Embryonic facial prominence (tissue), 1 donor: ENCODE measurements at regions not wholly inside any gene's neighbourhood (a gene's known extent, or its start where the extent isn't known, plus 50 kb on each side); places are given as distances from the start of the nearest gene placed in this dataset.
"Not testable (repeated sequence)": the region's sequence is repeated elsewhere in the genome, so short reads cannot be mapped to it uniquely, and the experiment has no call there.

ENCODE experiments used
- DNase-seq: peaks from one replicate; pipeline ENCODE4 v3.0.0-alpha.2; 2016; ENCODE audit errors: extremely low spot score

- DNase-seq: no peak
These were observed 431.5 kb upstream of the OR4E1 start for GRCh38 chr14:22105006-22105623.

GRCh38 chr14:22100764-22101120, 427.1 kb upstream of the OR4E1 start:
- DNase-seq: not testable (repeated sequence)

GRCh38 chr14:22099942-22100763, 426.5 kb upstream of the OR4E1 start:
- DNase-seq: peak; percentile 48

GRCh38 chr14:22098435-22098834, 424.8 kb upstream of the OR4E1 start:
- DNase-seq: no peak

- DNase-seq: no peak
These were observed 424.1 kb upstream of the OR4E1 start for GRCh38 chr14:22097586-22098292.

- no peak for DNase-seq
These were observed 423.5 kb upstream of the OR4E1 start for GRCh38 chr14:22097072-22097471.

GRCh38 chr14:22096514-22096895, 422.9 kb upstream of the OR4E1 start:
- DNase-seq: no peak

- no peak for DNase-seq
These were observed 422.4 kb upstream of the OR4E1 start for GRCh38 chr14:22095860-22096513.

GRCh38 chr14:22089940-22090339, 416.3 kb upstream of the OR4E1 start:
- DNase-seq: no peak

- no peak for DNase-seq
These were observed 415.2 kb upstream of the OR4E1 start for GRCh38 chr14:22088614-22089342.

- no peak for DNase-seq
These were observed 412.5 kb upstream of the OR4E1 start for GRCh38 chr14:22086131-22086530.

- DNase-seq: no peak
These were observed 411.0 kb upstream of the OR4E1 start for GRCh38 chr14:22084393-22085281.

- no peak for DNase-seq
These were observed 407.7 kb upstream of the OR4E1 start for GRCh38 chr14:22081337-22081736.

- DNase-seq: no peak
These were observed 406.1 kb upstream of the OR4E1 start for GRCh38 chr14:22079766-22080165.

GRCh38 chr14:22073801-22074200, 400.2 kb upstream of the OR4E1 start:
- no peak for DNase-seq

- DNase-seq: no peak
These were observed 397.4 kb upstream of the OR4E1 start for GRCh38 chr14:22071006-22071405.

- no peak for DNase-seq
These were observed 396.7 kb upstream of the OR4E1 start for GRCh38 chr14:22070119-22070982.

- DNase-seq: no peak
These were observed 391.7 kb upstream of the OR4E1 start for GRCh38 chr14:22065347-22065746.

- no peak for DNase-seq
These were observed 385.6 kb upstream of the OR4E1 start for GRCh38 chr14:22059201-22059600.

- DNase-seq: no peak
These were observed 379.2 kb upstream of the OR4E1 start for GRCh38 chr14:22052795-22053194.
